ENCODE measurements at regions not wholly inside any gene's neighbourhood (a gene's known extent, or its start where the extent isn't known, plus 50 kb on each side); places are given as distances from the start of the nearest gene placed in this dataset.

DNA sequence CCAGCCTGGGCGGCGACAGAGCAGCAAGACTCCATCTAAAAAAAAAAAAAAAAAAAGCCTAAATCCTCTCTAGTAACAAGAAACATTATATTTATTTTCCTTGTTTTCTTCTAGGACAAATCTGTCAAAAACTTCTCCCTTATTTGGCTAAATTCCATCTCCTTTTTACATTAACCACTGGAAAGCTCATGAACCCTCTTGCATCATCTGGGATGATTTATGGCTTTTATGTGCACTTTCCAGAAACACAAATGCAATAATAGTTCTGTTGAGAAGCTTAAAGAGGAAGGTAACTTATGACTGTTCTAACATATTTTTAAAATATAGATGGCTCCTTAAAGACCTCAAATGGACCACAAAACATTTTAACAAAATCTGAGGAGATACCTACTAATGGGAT, 526.1 kb upstream of the SPTLC3 start:
- TF ChIP-seq NRF1 (IDR thresholded peaks at IDR 0.05; ENCODE audit: low read depth, low read length) (no peak), CHD2 (IDR thresholded peaks at IDR 0.05; ENCODE audit: low read length) (no peak), POU5F1 (IDR thresholded peaks at IDR 0.05; ENCODE audit: low read depth, low read length) (no peak), BCL11A (IDR thresholded peaks at IDR 0.05; ENCODE audit: low read depth in 2 of 2, low read length in 2 of 2) (no peak)
- TF ChIP-seq, protein P1, sequence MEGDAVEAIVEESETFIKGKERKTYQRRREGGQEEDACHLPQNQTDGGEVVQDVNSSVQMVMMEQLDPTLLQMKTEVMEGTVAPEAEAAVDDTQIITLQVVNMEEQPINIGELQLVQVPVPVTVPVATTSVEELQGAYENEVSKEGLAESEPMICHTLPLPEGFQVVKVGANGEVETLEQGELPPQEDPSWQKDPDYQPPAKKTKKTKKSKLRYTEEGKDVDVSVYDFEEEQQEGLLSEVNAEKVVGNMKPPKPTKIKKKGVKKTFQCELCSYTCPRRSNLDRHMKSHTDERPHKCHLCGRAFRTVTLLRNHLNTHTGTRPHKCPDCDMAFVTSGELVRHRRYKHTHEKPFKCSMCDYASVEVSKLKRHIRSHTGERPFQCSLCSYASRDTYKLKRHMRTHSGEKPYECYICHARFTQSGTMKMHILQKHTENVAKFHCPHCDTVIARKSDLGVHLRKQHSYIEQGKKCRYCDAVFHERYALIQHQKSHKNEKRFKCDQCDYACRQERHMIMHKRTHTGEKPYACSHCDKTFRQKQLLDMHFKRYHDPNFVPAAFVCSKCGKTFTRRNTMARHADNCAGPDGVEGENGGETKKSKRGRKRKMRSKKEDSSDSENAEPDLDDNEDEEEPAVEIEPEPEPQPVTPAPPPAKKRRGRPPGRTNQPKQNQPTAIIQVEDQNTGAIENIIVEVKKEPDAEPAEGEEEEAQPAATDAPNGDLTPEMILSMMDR (IDR thresholded peaks at IDR 0.05; ENCODE audit: control extremely low read depth in 1 of 3, insufficient read depth in 1 of 3, low read depth in 1 of 3, low read length in 3 of 3) = no peak

All from H1 (cell line).